HepG2 (cell line): ENCODE measurements at regions not wholly inside any gene's neighbourhood (a gene's known extent, or its start where the extent isn't known, plus 50 kb on each side); places are given as distances from the start of the nearest gene placed in this dataset.

Experiments
- ATF2 ChIP-seq: sonication (generic); formaldehyde crosslinking; IDR thresholded peaks from 2 replicates; pipeline ENCODE4 v1.4.0; 2020; ENCODE audit warnings: missing genetic modification reagents
- CBFB ChIP-seq: sonication (generic); formaldehyde crosslinking; IDR thresholded peaks from 2 replicates; pipeline ENCODE4 v1.4.0; 2020; ENCODE audit warnings: missing genetic modification reagents
- POLR2AphosphoS5 ChIP-seq: IDR thresholded peaks from 2 replicates; pipeline ENCODE4 v1.6.1; 2012; ENCODE audit warnings: low read depth, low read length
- RAD51 ChIP-seq: fragments of 450-650 bp; IDR thresholded peaks from 2 replicates; pipeline ENCODE4 v1.6.1; 2016; ENCODE audit warnings: borderline replicate concordance
- ZNF354B ChIP-seq: sonication (generic); formaldehyde crosslinking; IDR thresholded peaks from 2 replicates; pipeline ENCODE4 v1.8.0; 2022; ENCODE audit warnings: mild to moderate bottlenecking, missing genetic modification reagents
- ZSCAN20 ChIP-seq: sonication (generic); formaldehyde crosslinking; IDR thresholded peaks from 2 replicates; pipeline ENCODE4 v1.4.0; 2020; ENCODE audit warnings: missing genetic modification reagents, mild to moderate bottlenecking, borderline replicate concordance
- TF ChIP-seq, protein P1 (sequence below): sonication (generic); formaldehyde crosslinking; IDR thresholded peaks from 2 replicates; pipeline ENCODE4 v1.8.1; 2023; ENCODE audit warnings: missing genetic modification reagents, mild to moderate bottlenecking, borderline replicate concordance
- TF ChIP-seq, protein P2 (sequence below): IDR thresholded peaks from 2 replicates; pipeline ENCODE4 v1.6.1; 2016; ENCODE audit warnings: missing genetic modification reagents, missing compliant biosample characterization
- TF ChIP-seq, protein P3 (sequence below): sonication (generic); formaldehyde crosslinking; IDR thresholded peaks from 2 replicates; pipeline ENCODE4 v1.5.0; 2020; ENCODE audit warnings: mild to moderate bottlenecking, missing genetic modification reagents, moderate library complexity

GRCh38 chr18:42187611-42188380 lies 232.8 kb downstream of the PIK3C3 start:
- TF ChIP-seq POLR2AphosphoS5 (no peak), ATF2 (CRISPR knock-in tag) (no peak), RAD51 (no peak), CBFB (CRISPR knock-in tag) (no peak), ZNF354B (CRISPR knock-in tag) (no peak), ZSCAN20 (no peak)
- TF ChIP-seq, protein P1, sequence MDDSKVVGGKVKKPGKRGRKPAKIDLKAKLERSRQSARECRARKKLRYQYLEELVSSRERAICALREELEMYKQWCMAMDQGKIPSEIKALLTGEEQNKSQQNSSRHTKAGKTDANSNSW = no peak
- TF ChIP-seq, protein P2, sequence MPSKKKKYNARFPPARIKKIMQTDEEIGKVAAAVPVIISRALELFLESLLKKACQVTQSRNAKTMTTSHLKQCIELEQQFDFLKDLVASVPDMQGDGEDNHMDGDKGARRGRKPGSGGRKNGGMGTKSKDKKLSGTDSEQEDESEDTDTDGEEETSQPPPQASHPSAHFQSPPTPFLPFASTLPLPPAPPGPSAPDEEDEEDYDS = no peak
- TF ChIP-seq, protein P3, sequence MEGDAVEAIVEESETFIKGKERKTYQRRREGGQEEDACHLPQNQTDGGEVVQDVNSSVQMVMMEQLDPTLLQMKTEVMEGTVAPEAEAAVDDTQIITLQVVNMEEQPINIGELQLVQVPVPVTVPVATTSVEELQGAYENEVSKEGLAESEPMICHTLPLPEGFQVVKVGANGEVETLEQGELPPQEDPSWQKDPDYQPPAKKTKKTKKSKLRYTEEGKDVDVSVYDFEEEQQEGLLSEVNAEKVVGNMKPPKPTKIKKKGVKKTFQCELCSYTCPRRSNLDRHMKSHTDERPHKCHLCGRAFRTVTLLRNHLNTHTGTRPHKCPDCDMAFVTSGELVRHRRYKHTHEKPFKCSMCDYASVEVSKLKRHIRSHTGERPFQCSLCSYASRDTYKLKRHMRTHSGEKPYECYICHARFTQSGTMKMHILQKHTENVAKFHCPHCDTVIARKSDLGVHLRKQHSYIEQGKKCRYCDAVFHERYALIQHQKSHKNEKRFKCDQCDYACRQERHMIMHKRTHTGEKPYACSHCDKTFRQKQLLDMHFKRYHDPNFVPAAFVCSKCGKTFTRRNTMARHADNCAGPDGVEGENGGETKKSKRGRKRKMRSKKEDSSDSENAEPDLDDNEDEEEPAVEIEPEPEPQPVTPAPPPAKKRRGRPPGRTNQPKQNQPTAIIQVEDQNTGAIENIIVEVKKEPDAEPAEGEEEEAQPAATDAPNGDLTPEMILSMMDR (CRISPR knock-in tag) = no peak
